ENCODE measurements at regions not wholly inside any gene's neighbourhood (a gene's known extent, or its start where the extent isn't known, plus 50 kb on each side); places are given as distances from the start of the nearest gene placed in this dataset.
"Not testable (repeated sequence)": the region's sequence is repeated elsewhere in the genome, so short reads cannot be mapped to it uniquely, and the experiment has no call there.

DNA sequence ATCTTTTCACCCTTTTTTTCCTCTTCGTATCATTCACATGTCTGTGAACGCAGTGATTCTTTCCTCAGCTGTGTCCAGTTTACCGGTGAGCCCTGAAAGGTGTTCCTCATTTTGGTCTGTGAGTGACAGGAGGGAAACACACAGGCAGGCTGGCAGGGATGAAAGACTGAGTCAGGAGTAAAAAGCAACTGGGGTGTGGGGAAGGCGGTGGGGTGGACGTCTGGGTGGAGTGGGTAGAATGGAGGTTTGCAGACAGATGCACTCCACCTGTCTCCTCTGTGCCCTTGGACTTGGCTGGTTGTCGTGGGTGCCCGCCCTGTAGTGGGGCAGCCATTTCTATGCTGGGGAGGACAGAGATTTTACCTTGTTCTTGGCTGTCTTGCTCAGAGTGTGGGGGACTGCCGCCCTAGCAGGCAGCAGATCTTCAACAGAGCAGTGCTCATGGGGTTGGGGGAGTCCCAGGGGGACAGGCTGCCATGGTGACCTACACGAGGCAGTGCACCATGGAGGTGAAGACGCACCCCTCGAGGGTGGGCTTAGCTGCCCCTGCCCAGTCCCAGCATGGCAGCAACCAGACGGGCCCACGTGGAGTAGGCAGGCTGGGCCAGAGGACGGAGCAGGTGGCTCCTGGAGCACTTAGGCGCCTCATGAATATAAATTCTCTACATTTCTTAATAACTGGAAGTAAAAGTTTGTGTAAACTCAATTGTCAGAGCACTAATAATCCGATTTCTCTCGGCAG is 603.7 kb downstream of the TBC1D22A start:
- peaks cover 5% of the 10 kb centered on the region for H3K27me3 ChIP-seq (ENCODE audit: control insufficient read depth, insufficient read depth, low read length)
- H3K4me1 ChIP-seq (ENCODE audit: control insufficient read depth, insufficient read depth, low read length) = no peaks in the 10 kb centered on the region
- no peak overlapping the region for H3K9ac ChIP-seq (ENCODE audit: low read length)
- H3K4me3 ChIP-seq (ENCODE audit: low read length) = no peak overlapping the region
- H3K27ac ChIP-seq (ENCODE audit: low read depth, low read length) = no peak overlapping the region
- no peaks in the 10 kb centered on the region for H3K36me3 ChIP-seq (ENCODE audit: control insufficient read depth, insufficient read depth, low read length)

DNA sequence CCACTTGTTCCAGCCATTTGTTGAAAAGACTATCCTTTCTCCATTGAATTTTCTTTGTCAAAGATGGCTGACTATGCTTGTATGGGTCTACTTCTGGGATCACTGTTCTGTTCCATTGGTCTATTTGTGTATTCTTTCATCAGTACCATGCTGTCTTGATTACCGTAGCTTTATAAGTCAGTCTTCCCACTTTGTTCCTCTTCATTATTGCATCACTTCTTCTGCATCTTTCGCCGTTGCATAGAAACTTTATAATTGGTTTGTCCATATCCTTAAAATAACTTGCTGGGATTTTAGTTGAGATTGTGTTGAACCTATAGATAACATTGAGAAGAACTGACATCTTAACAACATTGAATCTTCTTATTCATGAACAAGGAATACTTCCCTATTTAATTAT is 598.8 kb downstream of the TBC1D22A start:
- no peaks in the 10 kb centered on the region for H3K4me1 ChIP-seq (ENCODE audit: control insufficient read depth, insufficient read depth, low read length)

DNA sequence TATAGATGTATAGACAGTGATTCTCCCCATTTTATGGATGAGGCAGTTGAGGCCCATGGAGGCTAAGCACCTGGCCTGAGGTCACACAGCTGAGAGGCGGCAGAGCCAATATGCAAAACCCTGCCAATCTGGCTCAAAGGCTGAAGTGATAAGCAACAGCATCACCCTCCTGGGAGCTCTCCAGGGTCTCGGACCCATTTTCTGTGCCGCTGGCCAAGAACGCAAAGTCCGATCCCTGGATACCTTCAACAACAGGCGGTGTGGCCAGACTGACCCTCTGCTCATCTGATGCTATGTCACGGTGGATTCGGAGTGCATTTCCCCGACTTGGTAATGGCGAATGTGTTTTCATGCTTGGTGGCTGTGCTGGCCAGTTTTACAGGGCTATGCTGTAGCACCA is 595.0 kb downstream of the TBC1D22A start:
- H3K27ac ChIP-seq (ENCODE audit: low read depth, low read length) = no peak overlapping the region
- H3K4me3 ChIP-seq (ENCODE audit: low read length) = no peak overlapping the region
- no peak overlapping the region for H3K9ac ChIP-seq (ENCODE audit: low read length)
- H3K27me3 ChIP-seq (ENCODE audit: control insufficient read depth, insufficient read depth, low read length) = no peaks in the 10 kb centered on the region
- no peaks in the 10 kb centered on the region for H3K4me1 ChIP-seq (ENCODE audit: control insufficient read depth, insufficient read depth, low read length)
- no peaks in the 10 kb centered on the region for H3K36me3 ChIP-seq (ENCODE audit: control insufficient read depth, insufficient read depth, low read length)

More for the DNA sequence above, 598.8 kb downstream of the TBC1D22A start:
- Histone ChIP-seq H3K4me3 (ENCODE audit: low read length) (no peak overlapping the region), H3K27ac (ENCODE audit: low read depth, low read length) (no peak overlapping the region), H3K36me3 (ENCODE audit: control insufficient read depth, insufficient read depth, low read length) (no peaks in the 10 kb centered on the region), H3K27me3 (ENCODE audit: control insufficient read depth, insufficient read depth, low read length) (peaks cover 2% of the 10 kb centered on the region), H3K9ac (ENCODE audit: low read length) (no peak overlapping the region)

DNA sequence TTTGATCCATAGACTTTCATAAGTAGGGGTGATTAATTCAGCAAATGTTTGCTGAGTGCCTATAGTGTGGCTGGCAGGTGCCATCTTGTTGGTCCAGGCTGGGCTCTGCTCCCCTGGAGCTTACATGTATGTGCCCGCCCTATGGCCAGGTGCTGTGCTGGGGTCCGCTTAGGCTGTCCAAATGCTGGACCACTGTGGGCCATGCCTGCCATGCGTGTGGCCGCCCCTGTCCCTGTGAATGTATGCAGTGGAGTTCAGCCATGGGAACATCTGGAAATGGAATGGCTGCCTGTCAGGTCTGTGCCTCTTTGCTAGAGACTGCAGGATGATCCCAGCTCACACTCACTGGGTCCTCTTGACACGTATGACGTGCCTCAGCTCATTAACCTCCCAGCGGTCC is 594.6 kb downstream of the TBC1D22A start:
- no peaks in the 10 kb centered on the region for H3K36me3 ChIP-seq (ENCODE audit: control insufficient read depth, insufficient read depth, low read length)
- no peak overlapping the region for H3K9ac ChIP-seq (ENCODE audit: low read length)
- H3K27me3 ChIP-seq (ENCODE audit: control insufficient read depth, insufficient read depth, low read length) = no peaks in the 10 kb centered on the region
- no peaks in the 10 kb centered on the region for H3K4me1 ChIP-seq (ENCODE audit: control insufficient read depth, insufficient read depth, low read length)
- no peak overlapping the region for H3K4me3 ChIP-seq (ENCODE audit: low read length)
- no peak overlapping the region for H3K27ac ChIP-seq (ENCODE audit: low read depth, low read length)

DNA sequence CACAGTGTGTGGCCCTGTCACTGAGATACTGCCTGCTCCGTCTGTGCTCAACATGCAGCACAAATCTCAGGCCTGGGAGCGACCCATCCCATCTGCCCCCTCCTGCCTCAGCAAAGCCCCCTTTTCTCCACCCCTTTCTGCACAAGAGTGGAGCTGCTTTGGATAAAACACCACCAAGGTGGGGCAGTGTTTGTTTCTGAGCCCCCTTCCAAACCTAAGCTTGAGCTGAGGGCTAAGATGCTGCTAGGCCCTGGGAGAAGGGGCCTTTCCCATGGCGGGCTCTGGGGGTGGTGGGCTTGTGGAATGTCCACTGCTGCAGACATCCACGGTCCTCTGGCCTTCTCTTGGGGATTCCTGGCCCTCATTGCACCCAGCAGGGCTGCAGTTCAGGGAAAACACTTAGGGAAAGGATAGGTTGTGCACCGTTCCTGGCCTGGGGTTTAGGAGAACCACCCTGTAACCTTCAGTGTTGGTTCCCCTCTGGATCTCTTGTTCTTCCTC is 594.1 kb downstream of the TBC1D22A start:
- H3K27me3 ChIP-seq (ENCODE audit: control insufficient read depth, insufficient read depth, low read length) = no peaks in the 10 kb centered on the region
- no peak overlapping the region for H3K4me3 ChIP-seq (ENCODE audit: low read length)
- H3K27ac ChIP-seq (ENCODE audit: low read depth, low read length) = no peak overlapping the region
- H3K36me3 ChIP-seq (ENCODE audit: control insufficient read depth, insufficient read depth, low read length) = no peaks in the 10 kb centered on the region
- H3K4me1 ChIP-seq (ENCODE audit: control insufficient read depth, insufficient read depth, low read length) = no peaks in the 10 kb centered on the region
- H3K9ac ChIP-seq (ENCODE audit: low read length) = no peak overlapping the region

DNA sequence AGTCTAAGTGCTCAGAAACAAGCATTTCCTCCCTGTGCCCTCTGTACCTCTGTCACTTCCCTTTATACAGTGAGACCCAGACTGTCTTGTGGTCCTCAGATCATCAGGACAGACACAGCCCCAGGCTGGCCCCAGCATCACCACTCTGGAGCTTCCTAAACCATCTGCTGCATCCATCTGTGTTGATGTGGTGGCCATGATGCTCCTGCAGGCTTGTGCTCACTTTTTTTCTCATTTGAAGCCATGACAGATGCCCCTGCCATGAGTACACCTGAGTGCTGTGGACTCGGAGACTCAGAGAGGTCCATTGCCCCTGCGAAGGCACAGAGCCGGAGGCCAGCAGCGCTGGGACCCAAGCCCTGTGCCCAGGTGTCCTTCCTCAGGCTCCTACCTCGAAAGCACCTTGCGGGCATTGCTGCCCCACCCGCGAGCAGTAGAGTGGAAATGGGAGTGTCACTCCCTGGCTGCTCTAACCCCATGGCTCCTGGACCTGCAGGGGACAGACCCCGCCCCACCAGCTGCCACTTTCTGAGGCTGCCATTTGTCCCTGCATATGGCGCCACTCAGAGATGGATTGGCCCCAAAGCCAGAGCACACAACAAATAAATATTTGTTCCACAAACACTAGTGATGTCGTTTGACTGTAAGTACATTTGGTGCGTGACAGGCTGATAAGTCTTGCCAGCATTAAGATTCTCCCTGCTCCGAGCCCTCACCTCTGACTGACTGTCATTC is 593.5 kb downstream of the TBC1D22A start:
- Histone ChIP-seq H3K9ac (ENCODE audit: low read length) (no peak overlapping the region), H3K27ac (ENCODE audit: low read depth, low read length) (no peak overlapping the region), H3K36me3 (ENCODE audit: control insufficient read depth, insufficient read depth, low read length) (no peaks in the 10 kb centered on the region), H3K4me1 (ENCODE audit: control insufficient read depth, insufficient read depth, low read length) (no peaks in the 10 kb centered on the region), H3K4me3 (ENCODE audit: low read length) (no peak overlapping the region), H3K27me3 (ENCODE audit: control insufficient read depth, insufficient read depth, low read length) (no peaks in the 10 kb centered on the region)

DNA sequence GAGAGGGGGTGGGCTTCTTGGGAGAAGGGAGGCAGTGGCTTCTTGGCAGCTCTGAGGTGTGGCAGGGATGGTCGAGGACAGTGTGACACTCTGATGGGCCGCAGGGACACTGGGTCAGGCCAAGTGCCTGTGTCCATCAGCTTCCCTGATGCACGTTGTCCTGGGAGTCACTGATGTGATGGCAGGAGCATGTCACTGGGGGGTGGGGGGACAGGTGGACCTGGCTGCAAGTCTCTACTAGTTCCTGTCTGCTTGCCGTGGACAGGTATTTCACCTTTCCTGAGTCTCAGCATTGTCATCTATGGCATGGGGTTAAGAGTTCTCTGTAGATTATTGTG is 592.9 kb downstream of the TBC1D22A start:
- Histone ChIP-seq H3K9ac (ENCODE audit: low read length) (no peak overlapping the region), H3K36me3 (ENCODE audit: control insufficient read depth, insufficient read depth, low read length) (no peaks in the 10 kb centered on the region), H3K27ac (ENCODE audit: low read depth, low read length) (no peak overlapping the region), H3K4me1 (ENCODE audit: control insufficient read depth, insufficient read depth, low read length) (no peaks in the 10 kb centered on the region), H3K4me3 (ENCODE audit: low read length) (no peak overlapping the region), H3K27me3 (ENCODE audit: control insufficient read depth, insufficient read depth, low read length) (no peaks in the 10 kb centered on the region)

DNA sequence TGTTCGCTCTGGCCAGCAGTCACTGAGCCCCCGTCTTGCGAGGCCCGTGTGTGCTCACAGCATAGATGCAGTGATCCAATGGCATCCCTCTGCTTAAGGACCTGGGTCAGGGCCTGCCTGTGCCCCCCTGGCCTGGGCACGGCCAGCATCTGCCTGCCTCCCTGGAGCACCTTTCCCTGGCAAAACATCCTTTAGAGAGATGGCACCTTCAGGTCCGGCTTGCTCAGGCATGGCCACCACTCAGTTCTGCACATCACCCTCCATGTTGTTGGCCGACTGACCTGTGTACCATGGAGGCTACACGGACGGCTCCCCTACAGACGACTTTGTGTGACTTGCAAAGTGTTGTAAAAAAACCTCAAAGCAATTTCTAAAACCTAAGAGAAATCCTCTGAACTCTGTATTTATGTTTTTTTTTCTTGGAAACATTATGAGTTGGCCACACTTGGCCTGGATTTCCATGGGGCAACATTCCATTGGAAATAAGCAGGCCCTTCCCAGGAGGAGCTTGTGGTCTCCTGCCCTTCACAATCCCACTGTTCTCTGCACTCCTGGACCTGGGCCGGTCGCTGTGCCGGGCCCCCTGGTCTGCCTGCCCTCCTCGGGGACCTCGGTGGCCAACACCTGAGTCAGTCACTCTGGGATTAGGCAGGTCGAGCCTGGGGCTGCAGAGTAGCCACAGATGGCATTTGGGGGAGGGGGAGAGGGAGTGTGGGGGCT is 592.4 kb downstream of the TBC1D22A start:
- no peak overlapping the region for H3K9ac ChIP-seq (ENCODE audit: low read length)
- no peak overlapping the region for H3K4me3 ChIP-seq (ENCODE audit: low read length)
- H3K36me3 ChIP-seq (ENCODE audit: control insufficient read depth, insufficient read depth, low read length) = no peaks in the 10 kb centered on the region
- H3K27me3 ChIP-seq (ENCODE audit: control insufficient read depth, insufficient read depth, low read length) = no peaks in the 10 kb centered on the region
- no peaks in the 10 kb centered on the region for H3K4me1 ChIP-seq (ENCODE audit: control insufficient read depth, insufficient read depth, low read length)
- H3K27ac ChIP-seq (ENCODE audit: low read depth, low read length) = no peak overlapping the region

DNA sequence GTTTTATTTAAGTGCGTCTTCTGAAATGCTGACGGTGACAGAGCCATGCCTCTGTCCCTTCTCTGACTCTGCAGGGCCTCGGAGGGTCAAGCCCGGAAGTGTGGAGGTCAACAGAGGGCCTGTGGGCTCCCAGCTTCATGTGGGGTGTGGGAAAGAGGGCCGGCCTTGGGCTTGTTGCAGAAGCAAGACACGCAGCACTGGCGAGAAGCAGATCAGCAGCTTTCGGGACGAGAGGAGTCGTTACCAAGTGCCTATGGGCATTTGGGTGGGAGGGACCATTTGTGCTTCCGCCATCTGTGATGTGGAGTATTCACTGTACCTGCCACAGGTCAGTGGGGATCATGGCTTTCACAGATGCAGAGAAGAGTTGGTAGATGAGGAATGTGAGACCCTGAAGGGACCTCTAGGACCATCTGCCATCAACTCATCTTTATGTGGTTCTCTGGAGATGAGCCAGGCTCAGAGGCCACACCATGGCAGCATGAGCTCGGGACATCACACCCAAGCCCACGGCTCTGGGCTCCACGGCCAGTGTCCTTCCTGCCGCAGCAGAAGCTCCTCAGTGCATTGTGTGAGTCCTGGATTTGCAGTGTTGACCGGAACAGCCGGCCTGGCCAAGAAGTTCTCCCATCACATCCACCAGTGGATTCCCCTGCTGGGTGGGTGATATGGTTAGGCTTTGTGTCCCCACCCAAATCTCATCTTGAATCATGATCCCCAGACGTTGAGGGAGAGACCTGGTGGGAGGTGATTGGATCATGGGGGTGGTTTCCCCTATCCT is 590.7 kb downstream of the TBC1D22A start:
- H3K27me3 ChIP-seq (ENCODE audit: control insufficient read depth, insufficient read depth, low read length) = no peaks in the 10 kb centered on the region
- H3K4me3 ChIP-seq (ENCODE audit: low read length) = no peak overlapping the region
- H3K4me1 ChIP-seq (ENCODE audit: control insufficient read depth, insufficient read depth, low read length) = no peaks in the 10 kb centered on the region

DNA sequence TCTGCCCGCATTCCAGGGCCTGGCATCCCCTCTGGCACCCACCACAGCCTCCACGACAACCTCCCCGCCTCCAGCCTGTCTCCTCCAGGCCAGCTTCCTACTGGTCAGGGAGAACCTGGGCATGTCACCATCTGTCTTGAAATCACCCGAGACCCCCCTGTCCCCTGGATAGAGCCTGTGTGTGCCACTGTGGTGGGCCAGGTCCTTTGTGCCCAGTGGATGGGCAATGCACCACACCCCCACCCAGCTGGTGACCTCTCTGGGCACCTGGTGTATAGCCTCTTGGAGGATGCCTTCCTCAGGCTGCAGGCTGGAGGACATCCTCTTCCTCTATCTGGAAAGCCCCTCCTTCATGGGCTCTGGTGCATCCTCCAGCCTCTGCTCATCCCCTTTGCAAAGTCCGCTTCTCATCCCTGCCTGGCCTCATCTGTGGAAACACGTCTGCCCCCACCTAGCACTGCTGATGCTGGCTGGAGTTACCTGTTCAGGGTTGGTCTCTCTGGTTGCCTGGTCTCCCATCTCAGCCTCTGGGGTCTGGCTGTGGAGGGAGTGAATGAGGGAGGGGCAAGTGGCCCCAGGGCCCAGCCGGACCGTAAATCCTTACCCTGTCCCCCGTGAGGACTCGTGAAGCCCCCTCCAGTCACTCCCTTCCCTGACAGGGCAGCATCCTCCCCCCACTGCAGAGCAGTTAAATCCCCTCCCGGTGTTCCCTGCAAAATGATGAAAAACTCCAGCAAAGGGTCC is 589.6 kb downstream of the TBC1D22A start:
- no peaks in the 10 kb centered on the region for H3K27me3 ChIP-seq (ENCODE audit: control insufficient read depth, insufficient read depth, low read length)
- H3K9ac ChIP-seq (ENCODE audit: low read length) = no peak overlapping the region
- H3K4me1 ChIP-seq (ENCODE audit: control insufficient read depth, insufficient read depth, low read length) = no peaks in the 10 kb centered on the region
- no peak overlapping the region for H3K27ac ChIP-seq (ENCODE audit: low read depth, low read length)
- H3K4me3 ChIP-seq (ENCODE audit: low read length) = no peak overlapping the region
- H3K36me3 ChIP-seq (ENCODE audit: control insufficient read depth, insufficient read depth, low read length) = no peaks in the 10 kb centered on the region

More for the DNA sequence above, 590.7 kb downstream of the TBC1D22A start:
- no peak overlapping the region for H3K9ac ChIP-seq (ENCODE audit: low read length)
- no peaks in the 10 kb centered on the region for H3K36me3 ChIP-seq (ENCODE audit: control insufficient read depth, insufficient read depth, low read length)
- H3K27ac ChIP-seq (ENCODE audit: low read depth, low read length) = no peak overlapping the region

DNA sequence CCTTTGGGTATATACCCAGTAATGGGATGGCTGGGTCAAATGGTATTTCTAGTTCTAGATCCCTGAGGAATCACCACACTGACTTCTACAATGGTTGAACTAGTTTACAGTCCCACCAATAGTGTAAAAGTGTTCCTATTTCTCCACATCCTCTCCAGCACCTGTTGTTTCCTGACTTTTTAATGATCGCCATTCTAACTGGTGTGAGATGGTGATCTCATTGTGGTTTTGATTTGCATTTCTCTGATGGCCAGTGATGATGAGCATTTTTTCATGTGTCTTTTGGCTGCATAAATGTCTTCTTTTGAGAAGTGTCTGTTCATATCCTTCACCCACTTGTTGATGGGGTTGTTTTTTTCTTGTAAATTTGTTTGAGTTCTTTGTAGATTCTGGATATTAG is 583.8 kb downstream of the TBC1D22A start:
- not testable (repeated sequence) for H3K9ac ChIP-seq (ENCODE audit: low read length); H3K27ac ChIP-seq (ENCODE audit: low read depth, low read length); H3K4me3 ChIP-seq (ENCODE audit: low read length); H3K36me3 ChIP-seq (ENCODE audit: control insufficient read depth, insufficient read depth, low read length); H3K4me1 ChIP-seq (ENCODE audit: control insufficient read depth, insufficient read depth, low read length); H3K27me3 ChIP-seq (ENCODE audit: control insufficient read depth, insufficient read depth, low read length)
